ENCODE measurements at regions not wholly inside any gene's neighbourhood (a gene's known extent, or its start where the extent isn't known, plus 50 kb on each side); places are given as distances from the start of the nearest gene placed in this dataset.
"Not testable (repeated sequence)": the region's sequence is repeated elsewhere in the genome, so short reads cannot be mapped to it uniquely, and the experiment has no call there.

- no peak for DNase-seq
Measured at GRCh38 chr4:179626687-179627086, 2184.4 kb upstream of the AGA start.

- no peak for DNase-seq
Measured at GRCh38 chr4:179631321-179631720, 2189.1 kb upstream of the AGA start.

GRCh38 chr4:179634862-179635261 lies 2192.6 kb upstream of the AGA start:
- DNase-seq = peak; percentile 69

GRCh38 chr4:179662522-179662921 lies 2220.3 kb upstream of the AGA start:
- DNase-seq = no peak

- no peak for DNase-seq
Measured at GRCh38 chr4:179663641-179664429, 2221.6 kb upstream of the AGA start.

- DNase-seq = no peak
Measured at GRCh38 chr4:179664430-179665027, 2222.3 kb upstream of the AGA start.

- no peak for DNase-seq
Measured at GRCh38 chr4:179666226-179666625, 2224.0 kb upstream of the AGA start.

- peak; percentile 32 for DNase-seq
Measured at GRCh38 chr4:179671609-179672008, 2229.4 kb upstream of the AGA start.

GRCh38 chr4:179678093-179678814 lies 2236.0 kb upstream of the AGA start:
- no peak for DNase-seq

DNA sequence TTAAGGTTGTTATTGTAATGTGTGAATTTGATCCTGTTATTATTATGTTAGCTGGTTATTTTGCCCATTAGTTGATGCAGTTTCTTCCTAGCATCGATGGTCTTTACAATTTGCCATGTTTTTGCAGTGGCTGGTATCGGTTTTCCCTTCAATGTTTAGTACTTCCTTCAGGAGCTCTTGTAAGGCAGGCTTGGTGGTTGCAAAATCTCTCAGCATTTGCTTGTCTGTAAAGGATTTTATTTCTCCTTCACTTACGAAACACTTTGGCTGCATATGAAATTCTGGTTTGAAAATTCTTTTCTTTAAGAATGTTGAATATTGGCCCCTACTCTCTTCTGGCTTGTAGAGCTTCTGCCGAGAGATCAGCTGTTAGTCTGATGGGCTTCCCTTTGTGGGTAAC lies 2241.4 kb upstream of the AGA start:
- DNase-seq = not testable (repeated sequence)

- no peak for DNase-seq
Measured at GRCh38 chr4:179692222-179692621, 2250.0 kb upstream of the AGA start.

- DNase-seq = peak; percentile 77
Measured at GRCh38 chr4:179695175-179695574, 2252.9 kb upstream of the AGA start.

DNA sequence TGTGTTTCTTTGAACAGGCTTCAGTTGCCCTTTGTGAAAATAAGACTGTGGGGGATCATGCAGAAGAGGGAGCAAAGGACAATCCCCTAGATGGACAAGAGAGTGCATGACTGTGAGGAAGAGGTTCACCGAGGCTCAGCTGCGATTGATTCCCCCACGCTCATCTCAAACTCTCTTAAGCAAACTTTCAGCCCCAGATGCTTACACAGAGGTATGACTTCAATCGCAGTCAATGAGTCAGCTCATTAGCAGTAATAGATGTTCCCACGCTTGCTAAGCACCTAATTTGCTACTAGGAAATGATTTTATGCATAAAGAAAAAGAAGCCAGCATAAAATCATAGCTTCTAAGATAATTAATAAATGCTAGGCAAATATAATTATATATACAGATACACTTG lies 2256.1 kb upstream of the AGA start:
- no peak for DNase-seq

- DNase-seq = no peak
Measured at GRCh38 chr4:179709961-179710624, 2267.9 kb upstream of the AGA start.

- DNase-seq = no peak
Measured at GRCh38 chr4:179719766-179720450, 2277.7 kb upstream of the AGA start.

GRCh38 chr4:179726491-179726890 lies 2284.3 kb upstream of the AGA start:
- DNase-seq = not testable (repeated sequence)

GRCh38 chr4:179728305-179728704 lies 2286.1 kb upstream of the AGA start:
- no peak for DNase-seq

DNA sequence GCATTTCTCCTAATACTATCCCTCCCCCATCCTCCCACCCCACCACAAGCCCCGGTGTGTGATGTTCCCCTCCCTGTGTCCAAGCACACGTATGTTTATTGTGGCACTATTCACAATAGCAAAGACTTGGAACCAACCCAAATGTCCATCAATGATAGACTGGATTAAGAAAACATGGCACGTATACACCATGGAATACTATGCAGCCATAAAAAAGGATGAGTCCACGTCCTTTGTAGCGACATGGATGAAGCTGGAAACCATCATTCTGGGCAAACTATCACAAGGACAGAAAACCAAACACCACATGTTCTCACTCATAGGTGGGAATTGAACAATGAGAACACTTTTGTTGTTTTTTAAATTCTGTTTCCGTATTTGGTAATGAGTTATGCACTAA lies 2294.6 kb upstream of the AGA start:
- DNase-seq = not testable (repeated sequence)

GRCh38 chr4:179738822-179739221 lies 2296.6 kb upstream of the AGA start:
- DNase-seq = no peak

- no peak for DNase-seq
Measured at GRCh38 chr4:179747218-179747910, 2305.1 kb upstream of the AGA start.

DNA sequence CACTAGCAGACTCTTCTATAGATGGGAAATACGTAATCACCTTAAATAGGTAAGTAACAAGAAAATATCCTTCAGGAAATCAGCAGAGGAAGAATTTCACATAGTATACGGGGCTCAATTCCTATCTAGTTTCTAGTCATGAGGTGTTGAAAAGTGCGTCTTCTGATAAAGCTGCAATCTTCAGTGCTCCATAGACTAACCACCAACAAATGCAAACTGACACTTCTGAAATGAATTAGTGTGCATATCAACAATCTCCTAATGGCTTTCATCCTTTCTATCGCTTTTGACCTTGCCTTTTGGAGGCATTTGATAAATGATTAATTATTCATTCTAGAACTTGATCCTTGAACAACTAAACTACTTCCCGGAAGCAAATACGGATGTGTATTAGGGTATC lies 2306.6 kb upstream of the AGA start:
- DNase-seq = no peak

DNA sequence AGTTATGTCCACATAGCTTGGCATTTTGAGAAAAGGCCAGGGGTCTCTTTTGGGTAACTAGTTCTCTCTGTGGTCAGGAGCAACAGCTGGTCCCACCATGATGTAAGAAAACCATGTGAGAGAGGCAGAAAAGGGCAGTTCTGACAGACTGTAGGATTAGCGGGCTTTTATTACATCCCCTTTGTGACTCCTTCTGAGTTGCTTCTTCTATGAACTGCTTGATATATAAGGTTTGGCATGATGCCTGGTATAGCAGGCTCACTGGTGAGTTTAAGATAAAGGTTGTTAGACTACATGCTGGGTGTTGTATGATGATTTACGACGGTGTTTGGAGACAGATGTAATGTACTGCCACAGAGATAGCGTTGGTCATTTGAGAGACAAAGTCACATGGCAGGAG lies 2308.1 kb upstream of the AGA start:
- peak; percentile 99 for DNase-seq
